Muscle of arm (tissue), 1 donor: ENCODE measurements at regions not wholly inside any gene's neighbourhood (a gene's known extent, or its start where the extent isn't known, plus 50 kb on each side); places are given as distances from the start of the nearest gene placed in this dataset.

Source experiments
- DNase-seq: peaks from one replicate; pipeline ENCODE4 v3.0.0-alpha.2; 2013

DNA sequence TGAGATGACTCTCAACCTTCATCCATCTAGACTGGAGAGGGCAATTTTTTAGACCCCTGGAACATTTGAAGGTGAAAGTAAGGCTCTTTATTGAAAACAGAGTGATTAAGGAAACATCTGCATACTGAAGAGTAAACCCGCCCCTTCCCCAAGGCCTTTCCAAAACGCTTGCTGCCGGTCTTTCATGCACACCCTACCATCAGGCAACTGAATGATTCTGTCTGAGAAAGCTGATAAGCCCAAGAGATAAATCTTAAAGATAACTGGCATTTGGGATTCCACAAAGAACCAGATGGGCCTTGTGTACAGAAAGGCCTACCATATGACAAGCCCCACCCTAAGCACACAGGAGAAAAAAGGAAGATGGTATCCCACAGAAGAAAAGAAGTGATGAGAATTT, 54.4 kb upstream of the PIK3R1 start:
- DNase-seq = no peak

DNA sequence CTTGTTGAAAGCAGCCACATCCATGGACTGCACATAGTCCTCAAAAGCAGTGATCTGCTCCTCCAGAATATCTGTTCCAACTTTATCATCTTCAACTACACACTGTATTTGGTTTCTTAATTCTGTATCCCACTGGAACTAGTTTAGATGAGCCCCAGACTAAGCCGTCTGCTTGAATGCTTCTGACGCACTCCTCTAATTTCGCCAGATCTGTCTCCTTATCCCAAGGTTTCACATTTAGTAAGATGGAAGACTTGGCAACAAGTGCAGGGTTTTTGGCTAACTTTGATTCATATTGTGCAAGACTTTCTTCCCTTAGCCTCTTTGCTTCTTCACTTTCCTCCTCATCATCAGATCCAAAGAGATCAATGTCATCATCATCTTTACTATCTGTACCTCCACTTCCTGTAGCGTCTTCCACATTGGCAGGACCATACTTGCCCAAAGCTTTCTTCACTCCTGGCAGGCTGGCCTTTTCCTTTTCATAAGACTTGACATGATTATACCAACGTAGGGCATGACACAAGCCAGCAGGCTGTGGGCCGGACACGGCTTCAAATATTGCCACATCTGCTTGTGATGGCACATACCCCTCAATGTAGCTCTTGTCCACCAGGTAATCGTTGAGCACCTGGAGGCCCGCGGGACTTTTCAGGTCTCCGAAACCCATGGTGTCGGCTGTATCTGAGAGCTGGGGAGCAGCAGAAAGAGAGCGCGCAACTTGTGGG, 56.2 kb upstream of the PIK3R1 start:
- no peak for DNase-seq

DNA sequence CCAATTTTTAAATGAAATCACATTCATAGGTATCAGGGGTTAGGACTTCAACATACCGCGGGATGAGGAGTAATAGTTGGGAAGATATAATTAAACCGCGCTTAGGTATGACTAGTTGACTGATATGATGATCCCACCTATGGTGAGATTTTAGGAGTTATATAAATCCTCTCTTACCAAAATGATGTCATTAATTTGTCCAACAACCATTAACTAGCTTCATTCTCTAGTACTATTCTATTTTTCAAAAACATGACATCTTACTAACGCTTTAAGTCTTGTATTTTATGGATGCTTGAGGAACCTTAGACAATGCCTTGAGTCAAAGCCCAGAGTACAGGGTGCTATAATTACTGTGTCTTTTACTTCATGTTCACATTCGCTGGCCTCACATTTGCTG, 59.6 kb upstream of the PIK3R1 start:
- DNase-seq = no peak

DNA sequence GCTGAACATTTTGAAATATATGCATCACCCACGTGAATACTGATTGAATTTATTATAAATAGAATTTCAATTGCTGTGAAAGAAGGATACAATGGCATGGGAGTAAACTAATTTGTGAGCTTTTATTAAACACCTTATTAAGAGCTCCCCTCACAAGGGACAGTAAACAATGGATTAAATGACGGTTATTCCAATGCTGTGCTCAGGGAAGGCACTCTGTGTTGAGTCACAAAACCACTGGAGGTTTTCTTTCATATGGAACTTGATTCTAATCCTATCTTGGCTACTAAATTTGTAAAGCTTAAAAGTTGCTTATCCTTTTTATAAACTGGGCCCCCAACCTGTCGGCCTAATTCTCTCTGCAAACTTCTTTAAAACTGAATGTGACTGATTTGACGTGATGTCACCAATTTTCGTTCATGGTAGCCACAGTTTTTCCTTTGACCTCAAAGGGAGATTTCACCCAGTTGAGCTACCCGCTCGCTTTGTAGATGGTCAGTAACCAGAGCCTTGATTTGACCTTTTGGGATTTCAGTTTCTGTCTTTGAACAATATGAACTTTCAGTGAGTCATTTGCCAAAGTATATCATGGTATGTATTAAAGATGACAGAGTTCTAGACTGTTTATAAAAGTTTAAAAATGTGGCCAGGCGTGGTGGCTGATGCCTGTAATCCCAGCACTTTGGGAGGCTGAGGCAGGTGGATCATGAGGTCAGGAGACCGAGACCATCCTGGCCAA, 61.3 kb upstream of the PIK3R1 start:
- no peak for DNase-seq

DNA sequence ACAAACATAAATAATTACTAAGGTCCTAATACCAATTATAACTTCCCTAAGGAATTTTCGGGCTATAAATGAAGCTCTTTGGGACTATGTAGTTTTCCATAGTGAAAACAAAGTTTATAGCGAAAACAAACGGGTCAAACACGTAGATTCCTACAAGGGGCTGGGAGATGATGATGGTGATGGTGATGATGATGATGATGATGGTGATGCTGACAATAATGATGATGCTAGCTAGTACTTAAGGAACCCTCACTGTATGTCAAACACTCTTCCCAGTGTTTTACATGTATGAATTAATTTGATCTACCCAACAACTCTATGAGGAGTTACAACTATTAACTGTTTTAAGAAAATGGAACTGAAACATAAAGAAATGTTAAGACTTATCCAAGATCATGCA, 63.7 kb upstream of the PIK3R1 start:
- DNase-seq = no peak

DNA sequence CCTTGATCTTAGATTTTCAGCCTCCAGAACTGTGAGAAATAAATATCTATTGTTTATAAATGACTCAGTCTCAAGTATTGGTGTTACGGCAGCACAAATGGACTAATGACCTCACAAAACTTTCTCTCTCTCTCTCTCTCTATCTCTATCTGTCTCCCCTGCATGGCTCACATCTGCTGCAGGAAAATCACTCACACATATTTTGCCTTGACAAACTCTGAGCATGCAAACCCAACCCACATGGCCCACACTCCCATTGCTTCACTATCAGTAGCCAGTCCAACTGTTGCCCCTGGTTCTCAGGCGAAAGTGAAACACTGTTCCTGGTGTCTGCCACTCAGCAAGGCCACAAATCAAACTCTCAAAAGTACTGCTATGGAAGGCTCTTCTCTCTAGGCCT, 66.4 kb upstream of the PIK3R1 start:
- no peak for DNase-seq

DNA sequence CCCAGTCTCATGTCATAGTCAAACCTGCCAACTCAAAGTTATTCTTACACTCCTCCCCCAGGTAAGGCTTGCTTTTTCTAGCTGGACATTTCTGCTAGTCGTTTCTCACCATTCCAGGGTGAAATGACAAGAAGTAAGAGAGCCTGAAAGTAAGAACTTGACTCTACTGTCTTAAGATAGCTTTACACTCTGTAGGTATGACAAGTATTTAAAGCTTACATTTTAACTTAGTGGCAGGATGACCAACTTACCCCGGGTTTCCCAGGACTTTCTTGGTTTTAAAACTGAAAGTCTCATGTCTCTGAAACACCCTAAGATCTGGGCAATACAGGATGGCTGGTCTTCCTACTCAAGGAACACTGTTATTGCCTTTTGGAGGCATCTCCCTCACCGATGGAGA, 67.5 kb upstream of the PIK3R1 start:
- DNase-seq = no peak

DNA sequence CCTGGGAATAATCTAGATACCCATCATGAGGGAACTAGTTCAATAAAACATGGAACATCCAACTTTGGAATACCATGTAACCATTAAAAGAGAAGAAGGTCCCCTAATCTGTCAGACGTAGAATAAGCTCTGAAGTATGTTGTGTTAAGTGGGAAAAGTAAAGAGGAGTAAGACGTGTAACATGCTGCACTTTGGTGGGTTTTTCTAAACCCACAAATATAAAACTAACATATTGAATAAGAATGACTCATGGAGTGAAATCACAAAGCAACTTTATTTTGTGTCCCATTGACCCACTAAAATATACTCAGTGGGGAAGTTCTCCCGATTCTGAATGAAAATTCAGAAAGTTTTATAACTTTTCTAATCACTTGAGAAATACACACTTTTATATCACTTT, 67.9 kb upstream of the PIK3R1 start:
- no peak for DNase-seq

DNA sequence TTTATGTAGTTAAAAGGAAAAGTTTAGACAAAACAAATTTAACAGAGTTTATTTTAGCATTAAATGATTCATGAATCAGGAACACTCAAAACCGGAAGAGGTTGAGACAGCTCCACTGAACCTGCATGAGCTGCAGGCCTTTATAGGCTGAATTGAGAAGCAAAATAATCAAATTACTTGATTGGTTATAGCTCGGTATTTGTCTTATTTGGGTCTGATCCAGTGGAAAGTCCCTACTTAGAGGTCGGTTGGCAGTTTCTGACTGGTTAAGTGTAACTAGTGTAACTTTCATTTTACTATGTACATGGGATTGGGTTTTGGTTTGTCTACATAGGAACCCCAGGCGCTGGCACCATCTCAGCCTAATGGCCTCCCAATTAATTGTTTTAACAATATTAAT, 74.1 kb upstream of the PIK3R1 start:
- DNase-seq = no peak

DNA sequence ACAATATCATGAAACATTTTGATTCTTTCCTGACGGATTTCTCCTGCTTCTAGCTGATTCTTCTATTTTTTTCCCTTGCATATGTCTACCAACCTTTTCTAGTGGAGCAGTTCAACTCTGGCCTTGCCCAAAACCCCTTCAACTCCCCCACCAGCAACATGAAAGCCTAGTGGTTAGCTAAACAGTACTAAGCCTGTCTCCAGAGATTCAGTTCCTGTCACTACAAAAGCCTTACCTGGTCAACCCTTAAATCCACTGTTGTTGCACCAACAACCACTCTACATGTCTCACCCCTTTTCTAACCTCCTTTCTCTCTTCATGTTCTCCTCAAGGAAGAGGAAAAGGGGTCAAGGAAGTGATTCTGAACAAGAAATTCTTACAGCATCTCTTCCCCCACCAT, 74.8 kb upstream of the PIK3R1 start:
- DNase-seq = no peak

DNA sequence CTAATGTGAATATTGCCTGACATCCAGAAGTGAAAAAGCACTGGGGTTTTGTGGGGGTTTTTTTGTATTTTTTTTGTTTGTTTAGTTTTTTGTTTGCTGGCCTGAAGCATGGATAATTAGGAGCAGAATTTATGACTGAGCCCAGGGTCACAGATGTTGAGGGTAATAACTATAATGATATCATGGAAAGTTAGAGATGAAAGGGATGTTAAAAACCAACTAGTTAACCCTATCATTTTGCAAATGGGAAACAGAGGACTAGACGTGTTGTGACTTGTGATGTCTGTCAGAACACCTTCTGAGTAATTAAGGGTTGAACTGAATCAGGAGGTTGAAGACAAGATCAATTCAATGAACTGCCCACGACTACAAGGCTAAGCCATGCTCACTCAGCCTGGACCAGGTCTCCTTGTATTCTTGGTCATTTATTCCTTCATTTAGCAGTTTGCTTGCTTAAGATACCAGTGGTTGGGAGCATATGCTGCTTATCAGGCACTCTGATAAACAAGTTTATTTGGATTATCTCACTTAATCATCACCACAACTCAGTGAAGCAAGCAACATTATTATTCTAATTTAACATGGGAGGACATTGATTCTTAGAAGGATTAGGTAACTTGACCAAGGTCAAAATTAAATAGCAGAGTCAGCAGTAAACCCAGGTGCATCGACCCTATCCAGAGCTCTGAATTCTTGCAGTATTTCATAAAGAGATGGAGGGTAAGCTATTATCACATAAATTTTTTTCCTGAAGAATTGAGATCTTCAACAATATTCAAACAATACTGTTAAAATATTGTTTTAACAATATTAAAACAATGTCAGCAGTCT, 75.7 kb upstream of the PIK3R1 start:
- no peak for DNase-seq

DNA sequence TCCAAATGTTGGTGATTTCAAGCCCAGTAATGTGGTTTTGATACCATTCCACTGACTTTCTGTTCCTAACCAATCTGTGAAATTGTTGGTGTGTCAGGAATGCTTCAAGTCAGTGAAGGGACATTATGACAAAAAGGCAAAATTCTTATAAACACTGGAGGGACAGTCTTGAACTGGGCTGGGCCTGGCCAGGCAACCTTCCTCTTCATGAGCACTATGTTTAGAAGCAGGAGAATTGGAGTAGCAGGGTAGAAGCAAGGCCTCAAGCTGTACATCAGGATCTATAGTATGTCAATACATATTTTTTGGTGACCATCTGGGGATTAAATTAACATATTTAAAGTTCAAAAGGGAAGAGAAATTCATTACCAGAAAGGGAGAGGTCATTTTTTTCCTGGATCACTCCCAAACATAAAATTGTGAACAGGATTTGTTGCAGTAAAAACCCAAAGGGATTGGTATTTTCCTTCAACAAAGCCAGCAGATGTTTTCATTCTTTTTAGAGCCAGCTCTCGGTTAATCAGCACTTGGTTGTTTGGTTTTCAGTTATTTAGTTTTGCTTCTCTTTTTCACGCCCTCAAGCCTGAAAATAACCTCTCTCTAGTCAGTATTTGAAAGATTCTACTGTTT, 77.9 kb upstream of the PIK3R1 start:
- peak; percentile 73 for DNase-seq

DNA sequence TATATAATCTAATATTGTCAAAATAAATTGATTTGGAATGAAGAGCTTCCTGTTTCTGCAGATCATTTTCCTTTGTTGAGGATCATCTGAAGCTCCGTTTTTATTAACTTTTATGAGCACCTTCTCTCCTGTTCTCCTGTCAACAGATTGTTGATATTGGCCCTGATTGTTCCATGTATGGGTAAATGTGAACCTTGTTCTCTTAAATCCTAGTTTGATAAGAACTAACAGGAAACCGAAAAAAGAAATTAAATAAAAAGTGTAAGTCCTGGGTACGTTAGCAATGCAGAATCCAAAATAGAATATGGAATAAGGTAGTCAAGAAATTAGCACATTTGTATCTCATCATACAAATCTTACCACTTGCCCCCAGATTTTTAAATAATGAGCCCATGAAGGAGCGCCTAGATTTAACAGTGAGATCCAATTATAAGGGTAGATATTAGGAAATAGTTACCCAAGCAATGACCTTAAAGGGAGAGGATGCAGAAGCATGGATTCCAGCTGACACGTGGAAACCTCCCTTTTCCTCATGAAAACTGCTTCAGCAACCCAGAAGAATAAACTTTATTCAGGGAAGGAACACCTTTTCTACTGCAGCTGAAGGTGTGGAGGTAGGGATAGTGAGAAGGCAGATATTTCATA, 80.8 kb upstream of the PIK3R1 start:
- DNase-seq = no peak

DNA sequence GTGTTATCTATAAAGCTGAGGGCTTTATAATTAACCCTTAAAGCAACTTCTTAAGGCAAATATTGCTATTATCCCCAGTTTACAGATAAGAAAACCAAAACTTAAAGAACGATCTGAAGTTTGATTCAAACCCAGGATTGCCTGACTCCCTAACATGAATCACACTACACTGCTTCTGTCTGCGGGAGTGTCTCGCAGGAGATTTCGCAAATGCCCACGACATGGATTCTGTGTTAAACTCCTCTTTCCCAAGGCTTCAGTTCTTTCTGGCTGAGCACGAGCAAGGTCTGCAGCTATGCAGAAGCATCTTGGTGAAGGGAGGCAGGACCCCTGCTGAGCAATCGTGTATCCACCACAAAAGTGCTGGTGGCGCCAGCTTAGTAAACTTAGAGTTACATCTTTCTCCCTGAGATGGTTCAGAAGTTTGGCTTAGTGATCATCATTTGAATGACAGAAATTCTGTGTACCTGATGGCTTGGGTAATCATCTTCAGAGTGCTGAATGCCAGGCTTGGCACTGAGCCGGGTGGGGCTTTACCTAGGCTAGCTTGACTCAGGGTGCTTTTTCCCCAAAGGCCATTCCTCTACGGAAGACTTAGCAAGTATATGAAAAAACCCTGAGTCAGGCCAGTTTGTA, 81.4 kb upstream of the PIK3R1 start:
- no peak for DNase-seq

DNA sequence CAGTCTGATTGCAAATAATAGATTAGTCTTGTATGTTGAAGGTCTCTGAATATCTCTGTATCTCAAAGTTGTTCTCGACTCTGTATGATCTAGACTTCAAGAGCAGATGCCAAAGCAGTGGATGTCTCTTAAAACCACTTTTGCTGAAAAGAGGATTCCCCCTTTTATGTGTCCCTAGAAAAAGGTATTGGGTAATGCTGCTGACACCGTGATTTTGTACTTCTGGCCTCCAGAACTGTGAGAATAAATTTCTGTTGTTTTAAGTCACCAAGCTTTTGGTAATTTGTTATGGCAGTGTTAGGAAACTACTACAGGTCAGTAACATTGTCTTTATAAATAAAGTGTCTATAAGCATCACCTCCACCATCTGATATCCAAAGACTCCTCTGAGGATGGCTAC, 85.3 kb upstream of the PIK3R1 start:
- no peak for DNase-seq

DNA sequence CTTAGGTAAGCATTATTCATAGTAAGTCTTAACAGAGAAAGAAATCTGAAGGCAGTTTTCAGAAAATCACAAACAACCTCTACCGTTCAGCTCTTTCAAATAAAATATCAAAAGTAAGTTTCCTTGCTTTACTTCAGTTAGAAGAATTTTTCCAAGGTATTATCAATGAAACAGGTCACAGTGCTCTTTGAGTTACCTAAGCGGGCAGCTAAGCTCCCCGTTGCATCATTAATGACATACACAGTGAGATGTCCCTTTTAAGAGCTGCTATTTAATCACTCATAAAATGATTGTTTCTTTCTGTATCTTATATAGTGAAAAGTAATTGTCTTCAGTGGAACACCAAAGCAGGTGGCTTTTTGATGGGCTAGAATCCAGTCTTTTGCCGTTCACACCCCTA, 86.2 kb upstream of the PIK3R1 start:
- no peak for DNase-seq

DNA sequence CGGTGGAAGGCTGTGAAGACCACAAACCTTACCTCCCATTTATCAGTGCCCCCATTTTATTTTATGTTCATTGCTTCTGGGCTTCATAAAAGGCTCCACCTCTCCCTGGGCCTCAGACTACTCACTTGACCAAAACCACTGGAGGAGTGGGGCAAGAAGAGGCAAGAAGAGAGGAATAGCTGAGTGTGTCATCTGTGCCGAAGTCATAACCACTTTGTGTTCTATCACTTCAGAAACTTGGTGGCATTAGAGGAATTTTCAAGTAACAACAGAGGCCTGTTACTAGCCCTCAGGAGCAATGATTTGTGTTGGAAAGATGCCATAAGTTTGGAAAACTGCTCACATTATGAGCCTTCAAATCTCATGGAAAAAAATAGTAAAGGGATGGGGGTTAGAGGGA, 88.7 kb upstream of the PIK3R1 start:
- no peak for DNase-seq

DNA sequence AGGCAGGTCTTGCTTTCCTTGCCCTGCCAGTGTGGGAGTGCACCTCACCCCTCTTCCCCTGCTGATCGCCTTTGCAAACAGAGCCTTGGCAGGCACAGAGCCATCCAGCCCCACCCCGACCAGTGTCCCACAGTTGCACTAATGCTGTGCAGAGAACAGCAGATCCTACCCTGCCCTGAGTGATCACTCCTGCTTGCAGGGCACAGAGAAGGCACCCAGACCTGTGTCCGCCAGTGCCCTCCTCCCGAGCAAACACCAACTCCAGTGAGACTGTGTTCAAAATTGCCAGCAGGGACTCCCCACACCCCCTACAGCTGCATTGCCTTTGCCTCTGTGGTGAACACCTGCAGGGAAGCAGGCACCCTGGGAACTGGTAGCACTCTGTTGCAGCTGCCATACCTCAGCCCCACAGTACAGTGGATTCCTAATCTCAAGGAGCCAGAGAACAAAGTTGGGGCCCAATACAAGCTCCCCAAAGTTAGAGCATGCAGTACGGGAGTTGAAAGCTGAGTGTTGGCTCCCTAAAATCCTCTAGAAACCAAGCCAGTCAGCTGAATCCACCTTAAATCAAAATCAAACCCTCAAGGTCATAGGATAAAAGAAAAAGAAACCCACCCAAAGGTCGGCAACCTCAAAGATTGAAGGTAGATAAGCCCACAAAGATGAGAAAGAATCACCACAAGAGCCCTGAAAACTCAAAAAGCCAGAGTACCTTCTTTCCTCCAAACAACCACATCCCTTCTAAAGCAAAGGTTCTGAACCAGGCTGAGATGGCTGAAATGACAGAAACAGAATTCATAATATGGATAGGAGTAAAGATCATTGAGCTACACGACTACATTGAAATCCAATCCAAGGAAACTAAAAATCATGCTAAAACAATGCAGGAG, 92.9 kb upstream of the PIK3R1 start:
- DNase-seq = no peak

DNA sequence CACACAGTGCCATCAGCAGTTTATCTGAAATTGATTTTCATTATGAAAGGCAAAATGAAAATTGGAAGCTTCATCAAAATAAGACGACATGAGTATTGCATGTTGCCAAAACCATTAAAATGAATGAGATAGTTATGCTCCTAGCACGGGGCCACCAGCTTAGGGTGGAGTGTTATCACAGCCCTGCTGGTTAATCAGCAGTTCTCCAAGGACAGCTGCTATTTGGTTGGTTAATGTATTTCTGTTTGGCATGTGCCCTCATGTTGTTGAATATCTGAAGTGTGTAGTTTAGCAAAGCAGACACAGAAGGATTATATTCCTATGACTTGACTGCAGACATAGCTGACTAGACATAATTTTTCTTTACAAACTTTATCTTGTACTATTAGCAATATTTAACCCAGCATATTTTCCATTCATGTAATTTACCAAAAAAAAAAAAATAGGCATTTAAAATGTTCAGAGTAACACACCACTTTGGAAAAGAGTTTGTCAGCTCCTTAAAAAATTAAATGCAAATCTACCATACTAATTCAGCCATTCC, 98.6 kb upstream of the PIK3R1 start:
- DNase-seq = no peak

DNA sequence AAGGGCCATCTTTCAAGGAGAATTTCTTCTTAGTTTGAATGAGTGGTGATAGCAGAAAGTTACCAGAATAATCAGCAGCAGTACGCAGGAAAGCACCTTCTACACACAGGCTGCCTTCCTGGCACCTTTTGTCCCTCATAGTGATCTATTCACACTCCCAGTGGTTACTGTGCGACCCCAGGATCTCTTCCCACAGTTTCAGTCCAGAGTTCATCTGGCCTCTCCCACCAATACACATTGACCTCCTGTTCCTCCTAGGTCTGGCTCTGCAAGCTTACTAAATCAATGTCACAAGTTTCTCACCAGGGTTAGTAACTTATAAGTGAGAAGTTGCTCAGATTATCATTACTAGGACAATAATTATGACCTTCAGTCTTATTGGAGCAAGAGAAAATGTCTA, 99.1 kb upstream of the PIK3R1 start:
- no peak for DNase-seq
